ENCODE measurements at regions not wholly inside any gene's neighbourhood (a gene's known extent, or its start where the extent isn't known, plus 50 kb on each side); places are given as distances from the start of the nearest gene placed in this dataset.

DNA sequence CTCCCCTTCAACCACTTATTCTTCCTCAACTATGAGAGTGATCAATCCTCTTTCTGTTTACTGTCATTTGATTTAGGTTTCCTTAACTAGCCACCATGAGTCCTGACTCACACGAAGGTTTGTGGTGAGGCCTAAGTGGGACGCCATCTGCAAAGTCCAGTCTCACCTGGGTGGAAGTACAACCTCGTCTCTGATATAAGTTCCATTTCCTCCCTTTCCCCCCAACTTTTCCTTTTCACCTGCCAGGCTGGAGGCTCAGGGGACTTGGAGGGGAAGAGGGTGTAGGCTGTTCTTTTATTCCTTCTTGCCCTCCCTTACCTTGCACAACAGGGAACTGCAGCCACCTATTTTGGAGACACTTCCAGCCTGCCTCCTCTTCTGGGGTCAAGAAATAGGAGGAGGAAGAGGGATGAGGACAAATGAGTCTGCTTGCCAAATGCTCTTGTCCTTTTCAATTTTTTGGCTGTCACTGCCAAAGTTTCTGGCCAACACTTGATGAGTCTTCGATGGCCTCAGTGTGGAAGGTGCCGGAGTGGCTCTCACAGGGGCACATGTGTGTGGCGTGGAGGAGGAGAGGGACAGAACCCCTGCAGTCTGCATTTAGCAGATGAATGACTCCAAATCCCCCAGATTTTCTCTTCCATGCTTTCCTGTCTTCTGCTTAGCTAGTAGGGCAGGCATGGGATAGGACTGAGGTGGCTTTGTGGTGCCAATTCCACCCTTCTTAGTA is 249.6 kb downstream of the NSG2 start:
- TF ChIP-seq, protein P1, sequence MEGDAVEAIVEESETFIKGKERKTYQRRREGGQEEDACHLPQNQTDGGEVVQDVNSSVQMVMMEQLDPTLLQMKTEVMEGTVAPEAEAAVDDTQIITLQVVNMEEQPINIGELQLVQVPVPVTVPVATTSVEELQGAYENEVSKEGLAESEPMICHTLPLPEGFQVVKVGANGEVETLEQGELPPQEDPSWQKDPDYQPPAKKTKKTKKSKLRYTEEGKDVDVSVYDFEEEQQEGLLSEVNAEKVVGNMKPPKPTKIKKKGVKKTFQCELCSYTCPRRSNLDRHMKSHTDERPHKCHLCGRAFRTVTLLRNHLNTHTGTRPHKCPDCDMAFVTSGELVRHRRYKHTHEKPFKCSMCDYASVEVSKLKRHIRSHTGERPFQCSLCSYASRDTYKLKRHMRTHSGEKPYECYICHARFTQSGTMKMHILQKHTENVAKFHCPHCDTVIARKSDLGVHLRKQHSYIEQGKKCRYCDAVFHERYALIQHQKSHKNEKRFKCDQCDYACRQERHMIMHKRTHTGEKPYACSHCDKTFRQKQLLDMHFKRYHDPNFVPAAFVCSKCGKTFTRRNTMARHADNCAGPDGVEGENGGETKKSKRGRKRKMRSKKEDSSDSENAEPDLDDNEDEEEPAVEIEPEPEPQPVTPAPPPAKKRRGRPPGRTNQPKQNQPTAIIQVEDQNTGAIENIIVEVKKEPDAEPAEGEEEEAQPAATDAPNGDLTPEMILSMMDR (IDR thresholded peaks at IDR 0.05) = no peak
- TF ChIP-seq, protein P2, sequence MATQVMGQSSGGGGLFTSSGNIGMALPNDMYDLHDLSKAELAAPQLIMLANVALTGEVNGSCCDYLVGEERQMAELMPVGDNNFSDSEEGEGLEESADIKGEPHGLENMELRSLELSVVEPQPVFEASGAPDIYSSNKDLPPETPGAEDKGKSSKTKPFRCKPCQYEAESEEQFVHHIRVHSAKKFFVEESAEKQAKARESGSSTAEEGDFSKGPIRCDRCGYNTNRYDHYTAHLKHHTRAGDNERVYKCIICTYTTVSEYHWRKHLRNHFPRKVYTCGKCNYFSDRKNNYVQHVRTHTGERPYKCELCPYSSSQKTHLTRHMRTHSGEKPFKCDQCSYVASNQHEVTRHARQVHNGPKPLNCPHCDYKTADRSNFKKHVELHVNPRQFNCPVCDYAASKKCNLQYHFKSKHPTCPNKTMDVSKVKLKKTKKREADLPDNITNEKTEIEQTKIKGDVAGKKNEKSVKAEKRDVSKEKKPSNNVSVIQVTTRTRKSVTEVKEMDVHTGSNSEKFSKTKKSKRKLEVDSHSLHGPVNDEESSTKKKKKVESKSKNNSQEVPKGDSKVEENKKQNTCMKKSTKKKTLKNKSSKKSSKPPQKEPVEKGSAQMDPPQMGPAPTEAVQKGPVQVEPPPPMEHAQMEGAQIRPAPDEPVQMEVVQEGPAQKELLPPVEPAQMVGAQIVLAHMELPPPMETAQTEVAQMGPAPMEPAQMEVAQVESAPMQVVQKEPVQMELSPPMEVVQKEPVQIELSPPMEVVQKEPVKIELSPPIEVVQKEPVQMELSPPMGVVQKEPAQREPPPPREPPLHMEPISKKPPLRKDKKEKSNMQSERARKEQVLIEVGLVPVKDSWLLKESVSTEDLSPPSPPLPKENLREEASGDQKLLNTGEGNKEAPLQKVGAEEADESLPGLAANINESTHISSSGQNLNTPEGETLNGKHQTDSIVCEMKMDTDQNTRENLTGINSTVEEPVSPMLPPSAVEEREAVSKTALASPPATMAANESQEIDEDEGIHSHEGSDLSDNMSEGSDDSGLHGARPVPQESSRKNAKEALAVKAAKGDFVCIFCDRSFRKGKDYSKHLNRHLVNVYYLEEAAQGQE (IDR thresholded peaks at IDR 0.05; ENCODE audit: insufficient read depth in 1 of 2, low read depth in 2 of 2, low read length in 1 of 2) = no peak
- no peak for TF ChIP-seq TCF7L2 (IDR thresholded peaks at IDR 0.05; ENCODE audit: low read depth, low read length)

Measured in Panc1 (cell line).